Mesothelial cell of epicardium (in vitro differentiated cells): ENCODE measurements at regions not wholly inside any gene's neighbourhood (a gene's known extent, or its start where the extent isn't known, plus 50 kb on each side); places are given as distances from the start of the nearest gene placed in this dataset.

ENCODE experiments used
- DNase-seq, 2 experiments: peaks; one replicate each; pipeline ENCODE4 v3.0.0; 2021; ENCODE audit warnings: low spot score in 2 of 2; ENCODE audit not compliant: unreplicated experiment in 2 of 2
- H3K27ac Mint-ChIP-seq: 2 replicates; pipeline ENCODE4 v1.8.0; 2021; ENCODE audit warnings: mixed read lengths
- H3K27me3 Mint-ChIP-seq: 2 replicates; pipeline ENCODE4 v1.8.0; 2021; ENCODE audit warnings: low read depth, mixed read lengths
- H3K36me3 Mint-ChIP-seq: 2 replicates; pipeline ENCODE4 v1.8.0; 2021; ENCODE audit warnings: mixed read lengths
- H3K4me1 Mint-ChIP-seq: 2 replicates; pipeline ENCODE4 v1.8.0; 2021; ENCODE audit warnings: mixed read lengths
- H3K4me3 Mint-ChIP-seq: 2 replicates; pipeline ENCODE4 v1.8.0; 2021; ENCODE audit warnings: mild to moderate bottlenecking, moderate library complexity, mixed read lengths
- H3K9me3 Mint-ChIP-seq: 2 replicates; pipeline ENCODE4 v1.8.0; 2021; ENCODE audit warnings: mixed read lengths
- TF ChIP-seq, protein P1 (sequence below): fragments of 200-600 bp; sonication (generic); IDR thresholded peaks from one replicate; pipeline ENCODE4 v1.5.0; 2021; ENCODE audit warnings: antibody characterized with exemption; ENCODE audit not compliant: unreplicated experiment

DNA sequence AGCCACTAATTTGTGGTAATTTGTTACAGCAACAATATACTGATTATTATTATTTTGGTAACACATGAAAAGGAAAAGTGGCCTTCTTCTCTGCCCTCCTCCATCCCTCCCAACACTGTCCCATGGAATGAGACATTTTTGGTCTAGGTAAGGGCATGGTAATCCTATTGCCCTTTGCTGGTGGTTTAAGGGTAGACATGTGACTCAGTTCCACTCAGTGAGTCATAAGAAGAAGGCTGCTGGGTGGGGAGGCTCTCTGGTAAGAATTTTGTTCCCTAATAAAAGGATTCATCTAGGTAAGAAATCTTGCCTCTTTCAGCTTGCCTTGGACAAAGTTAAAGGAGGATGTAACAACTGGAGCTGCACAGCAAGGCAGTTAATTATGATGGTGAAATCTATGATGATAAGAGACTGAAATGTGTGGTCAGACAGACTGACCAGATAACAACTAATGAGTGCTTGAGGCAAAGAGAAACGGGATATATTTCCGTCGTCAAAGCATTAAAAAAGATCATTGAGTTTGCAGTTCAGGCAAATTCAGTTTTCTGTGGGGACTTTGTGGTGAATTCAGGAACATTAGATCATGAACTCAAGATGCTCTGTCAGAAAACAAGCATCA lies 232.0 kb upstream of the KCNK2 start:
- no peaks in the 10 kb centered on the region for H3K36me3 Mint-ChIP-seq
- peaks cover 13% of the 10 kb centered on the region for H3K27me3 Mint-ChIP-seq
- DNase-seq: no peak
- peaks cover 5% of the 10 kb centered on the region for H3K4me1 Mint-ChIP-seq
- H3K27ac Mint-ChIP-seq: no peak overlapping the region
- H3K4me3 Mint-ChIP-seq: no peak overlapping the region
- TF ChIP-seq, protein P1, sequence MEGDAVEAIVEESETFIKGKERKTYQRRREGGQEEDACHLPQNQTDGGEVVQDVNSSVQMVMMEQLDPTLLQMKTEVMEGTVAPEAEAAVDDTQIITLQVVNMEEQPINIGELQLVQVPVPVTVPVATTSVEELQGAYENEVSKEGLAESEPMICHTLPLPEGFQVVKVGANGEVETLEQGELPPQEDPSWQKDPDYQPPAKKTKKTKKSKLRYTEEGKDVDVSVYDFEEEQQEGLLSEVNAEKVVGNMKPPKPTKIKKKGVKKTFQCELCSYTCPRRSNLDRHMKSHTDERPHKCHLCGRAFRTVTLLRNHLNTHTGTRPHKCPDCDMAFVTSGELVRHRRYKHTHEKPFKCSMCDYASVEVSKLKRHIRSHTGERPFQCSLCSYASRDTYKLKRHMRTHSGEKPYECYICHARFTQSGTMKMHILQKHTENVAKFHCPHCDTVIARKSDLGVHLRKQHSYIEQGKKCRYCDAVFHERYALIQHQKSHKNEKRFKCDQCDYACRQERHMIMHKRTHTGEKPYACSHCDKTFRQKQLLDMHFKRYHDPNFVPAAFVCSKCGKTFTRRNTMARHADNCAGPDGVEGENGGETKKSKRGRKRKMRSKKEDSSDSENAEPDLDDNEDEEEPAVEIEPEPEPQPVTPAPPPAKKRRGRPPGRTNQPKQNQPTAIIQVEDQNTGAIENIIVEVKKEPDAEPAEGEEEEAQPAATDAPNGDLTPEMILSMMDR: no peak
- H3K9me3 Mint-ChIP-seq: peaks cover 8% of the 10 kb centered on the region

DNA sequence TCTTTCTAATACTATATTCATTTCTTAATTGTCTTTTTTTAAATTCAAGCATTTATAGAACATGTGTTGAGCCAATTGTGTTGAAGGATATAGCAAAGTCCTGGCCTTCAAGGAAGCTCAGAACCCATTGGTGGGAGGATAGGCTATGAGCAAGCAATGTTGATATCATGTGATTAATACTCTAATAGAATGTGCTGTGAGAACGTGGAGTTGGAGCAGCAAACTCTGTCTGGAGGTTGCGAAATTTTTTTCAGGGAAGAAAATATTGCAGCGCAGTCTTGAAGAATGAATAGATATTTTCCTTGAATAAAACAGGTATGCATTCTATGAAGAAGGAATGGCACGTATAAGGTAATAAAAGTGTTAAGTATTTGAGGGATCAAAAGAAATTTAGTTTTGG lies 229.2 kb upstream of the KCNK2 start:
- Mint-ChIP-seq H3K27me3 (peaks cover 21% of the 10 kb centered on the region), H3K4me1 (no peaks in the 10 kb centered on the region), H3K36me3 (no peaks in the 10 kb centered on the region), H3K9me3 (peaks cover 8% of the 10 kb centered on the region), H3K27ac (no peak overlapping the region), H3K4me3 (no peak overlapping the region)
- DNase-seq: no peak
- TF ChIP-seq, protein P1: no peak

DNA sequence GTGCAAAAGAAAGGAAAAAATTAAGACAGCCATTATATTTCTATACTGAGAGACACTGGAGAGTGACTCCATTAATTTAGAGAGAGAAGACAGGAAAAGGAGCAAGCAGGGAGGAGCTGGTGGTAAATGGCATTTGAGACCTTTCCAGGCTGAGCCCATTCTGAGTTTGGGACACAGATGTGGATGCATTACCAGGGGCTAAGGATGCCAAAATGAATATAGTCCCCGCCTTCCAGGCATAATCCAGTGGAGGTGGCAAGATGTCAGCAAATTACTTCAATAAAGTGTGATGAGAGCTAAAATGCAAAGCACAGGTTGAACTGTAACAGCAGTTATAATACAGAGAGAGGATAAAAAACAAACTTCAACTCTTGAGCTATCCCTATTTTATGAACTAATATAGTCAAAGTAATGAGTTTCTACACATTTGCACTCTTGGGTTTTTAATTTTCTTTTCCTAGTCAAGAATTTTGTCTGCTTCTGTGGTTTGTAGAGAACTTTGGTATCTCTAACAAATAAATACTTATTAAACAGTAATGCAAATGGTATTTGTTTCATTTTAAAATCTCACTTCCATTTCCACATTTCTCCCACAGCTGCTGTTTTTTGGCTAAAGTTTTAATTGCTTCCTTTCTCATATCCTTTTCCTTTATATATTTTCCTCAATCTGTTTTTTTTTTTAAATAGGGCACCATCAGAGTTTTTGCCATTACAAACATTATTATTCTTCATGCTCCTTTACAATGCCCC lies 228.2 kb upstream of the KCNK2 start:
- no peaks in the 10 kb centered on the region for H3K4me1 Mint-ChIP-seq
- peaks cover 8% of the 10 kb centered on the region for H3K9me3 Mint-ChIP-seq
- no peak for DNase-seq
- H3K27ac Mint-ChIP-seq: no peak overlapping the region
- peaks cover 22% of the 10 kb centered on the region for H3K27me3 Mint-ChIP-seq
- TF ChIP-seq, protein P1: no peak
- no peaks in the 10 kb centered on the region for H3K36me3 Mint-ChIP-seq
- H3K4me3 Mint-ChIP-seq: no peak overlapping the region

DNA sequence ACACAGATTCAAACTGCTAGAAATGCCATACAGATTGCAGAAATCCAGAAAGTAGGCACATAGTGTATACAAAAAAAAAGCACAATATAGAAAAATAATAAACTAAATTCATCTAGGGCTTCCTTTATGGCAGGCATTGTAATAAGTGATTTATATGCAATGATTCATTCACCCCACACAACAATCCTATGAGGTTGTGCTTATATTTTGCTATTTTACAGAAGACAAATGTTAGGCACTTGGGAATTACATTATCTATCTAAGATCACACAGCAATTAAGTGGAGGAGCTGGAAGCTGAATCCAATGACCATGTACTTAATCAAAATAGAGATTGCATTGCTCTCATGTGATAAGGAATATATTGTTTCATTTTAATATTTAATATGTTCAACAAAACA lies 225.7 kb upstream of the KCNK2 start:
- no peak overlapping the region for H3K27ac Mint-ChIP-seq
- TF ChIP-seq, protein P1: no peak
- H3K9me3 Mint-ChIP-seq: no peaks in the 10 kb centered on the region
- H3K27me3 Mint-ChIP-seq: peaks cover 24% of the 10 kb centered on the region
- no peak overlapping the region for H3K4me3 Mint-ChIP-seq
- DNase-seq: no peak
- peaks cover 4% of the 10 kb centered on the region for H3K4me1 Mint-ChIP-seq
- H3K36me3 Mint-ChIP-seq: no peaks in the 10 kb centered on the region

DNA sequence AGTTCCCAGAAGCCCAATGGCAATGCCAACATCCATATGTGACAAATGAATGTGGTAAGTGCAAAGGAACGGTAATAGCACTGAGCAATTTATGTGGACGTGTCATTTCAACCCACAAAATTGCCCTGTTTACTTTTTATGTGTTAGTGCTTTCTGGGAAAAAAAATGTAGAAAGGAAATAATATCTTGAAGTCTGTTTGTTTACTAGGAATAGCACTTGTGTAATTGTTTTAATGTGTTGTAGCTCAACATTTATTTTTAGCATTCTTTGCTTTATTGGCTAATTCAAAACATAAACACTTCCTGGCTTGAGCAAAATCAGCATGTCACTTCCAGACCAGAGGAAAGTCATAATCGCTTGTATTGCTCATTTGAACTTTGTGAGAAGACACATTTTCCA lies 224.8 kb upstream of the KCNK2 start:
- H3K36me3 Mint-ChIP-seq: no peaks in the 10 kb centered on the region

More for the DNA sequence above, 224.8 kb upstream of the KCNK2 start:
- TF ChIP-seq, protein P1: no peak
- Mint-ChIP-seq H3K4me3 (no peak overlapping the region), H3K9me3 (no peaks in the 10 kb centered on the region), H3K27me3 (peaks cover 24% of the 10 kb centered on the region), H3K27ac (no peak overlapping the region), H3K4me1 (peaks cover 4% of the 10 kb centered on the region)
- no peak for DNase-seq
